HEK293 (cell line): ENCODE measurements at regions not wholly inside any gene's neighbourhood (a gene's known extent, or its start where the extent isn't known, plus 50 kb on each side); places are given as distances from the start of the nearest gene placed in this dataset.

Source experiments
- CTCF ChIP-seq: fragments of 450-650 bp; formaldehyde crosslinking; IDR thresholded peaks from 2 replicates; pipeline ENCODE4 v1.5.1; 2016; ENCODE audit warnings: missing biosample characterization, missing genetic modification characterization
- ZEB2 ChIP-seq: fragments of 450-650 bp; formaldehyde crosslinking; IDR thresholded peaks from 2 replicates; pipeline ENCODE4 v1.5.1; 2016; ENCODE audit warnings: missing biosample characterization, missing genetic modification characterization
- ZNF169 ChIP-seq: fragments of 450-650 bp; formaldehyde crosslinking; IDR thresholded peaks from 2 replicates; pipeline ENCODE4 v1.5.1; 2016; ENCODE audit warnings: missing biosample characterization, missing genetic modification characterization
- ZNF214 ChIP-seq: fragments of 450-650 bp; formaldehyde crosslinking; IDR thresholded peaks from 2 replicates; pipeline ENCODE4 v1.5.1; 2017; ENCODE audit warnings: missing biosample characterization, mild to moderate bottlenecking, missing genetic modification characterization, borderline replicate concordance
- ZNF341 ChIP-seq: fragments of 450-650 bp; formaldehyde crosslinking; IDR thresholded peaks from 2 replicates; pipeline ENCODE4; 2016; ENCODE audit warnings: low read depth, missing biosample characterization, missing genetic modification characterization
- ZNF433 ChIP-seq: fragments of 450-650 bp; formaldehyde crosslinking; IDR thresholded peaks from 2 replicates; pipeline ENCODE4 v1.5.1; 2016; ENCODE audit warnings: missing biosample characterization, missing genetic modification characterization, low read depth
- ZNF639 ChIP-seq: fragments of 450-650 bp; formaldehyde crosslinking; IDR thresholded peaks from 2 replicates; pipeline ENCODE4 v1.5.1; 2016; ENCODE audit warnings: missing biosample characterization, missing genetic modification characterization
- ZNF76 ChIP-seq: fragments of 450-650 bp; formaldehyde crosslinking; IDR thresholded peaks from 2 replicates; pipeline ENCODE4; 2016; ENCODE audit warnings: low read depth, missing biosample characterization, missing genetic modification characterization, borderline replicate concordance

- TF ChIP-seq CTCF (tag by site-specific recombination) (no peak), ZNF433 (tag by site-specific recombination) (no peak), ZEB2 (tag by site-specific recombination) (no peak), ZNF76 (no peak), ZNF169 (tag by site-specific recombination) (no peak), ZNF639 (no peak), ZNF214 (no peak), ZNF341 (tag by site-specific recombination) (no peak)
Measured at GRCh38 chr6:163974322-163974721, 559.8 kb downstream of the QKI start.
